Astrocyte of the cerebellum (primary cell): ENCODE measurements at regions not wholly inside any gene's neighbourhood (a gene's known extent, or its start where the extent isn't known, plus 50 kb on each side); places are given as distances from the start of the nearest gene placed in this dataset.
"Not testable (repeated sequence)": the region's sequence is repeated elsewhere in the genome, so short reads cannot be mapped to it uniquely, and the experiment has no call there.

Source experiments
- DNase-seq: peaks from one replicate; pipeline ENCODE4 v3.0.0-alpha.2; 2011; ENCODE audit warnings: low read depth
- H3K4me3 ChIP-seq: 2 replicates; pipeline ENCODE4 v1.5.1; 2011; ENCODE audit warnings: mild to moderate bottlenecking, low read depth, low read length, moderate library complexity
- in situ Hi-C: cut with HindIII; loops from 2 replicates; pipeline ENCODE4 v1.10.0; 2017; ENCODE audit warnings: low sequenced_read_pairs
- TF ChIP-seq, protein P1 (sequence below): IDR thresholded peaks from 2 replicates; pipeline ENCODE4 v1.5.1; 2012; ENCODE audit warnings: low read length, low read depth, moderate library complexity, mild to moderate bottlenecking; ENCODE audit errors: missing control alignments

GRCh38 chr6:4413073-4413472 lies 277.7 kb upstream of the ECI2 start:
- in situ Hi-C loops = no loop called here
- TF ChIP-seq, protein P1, sequence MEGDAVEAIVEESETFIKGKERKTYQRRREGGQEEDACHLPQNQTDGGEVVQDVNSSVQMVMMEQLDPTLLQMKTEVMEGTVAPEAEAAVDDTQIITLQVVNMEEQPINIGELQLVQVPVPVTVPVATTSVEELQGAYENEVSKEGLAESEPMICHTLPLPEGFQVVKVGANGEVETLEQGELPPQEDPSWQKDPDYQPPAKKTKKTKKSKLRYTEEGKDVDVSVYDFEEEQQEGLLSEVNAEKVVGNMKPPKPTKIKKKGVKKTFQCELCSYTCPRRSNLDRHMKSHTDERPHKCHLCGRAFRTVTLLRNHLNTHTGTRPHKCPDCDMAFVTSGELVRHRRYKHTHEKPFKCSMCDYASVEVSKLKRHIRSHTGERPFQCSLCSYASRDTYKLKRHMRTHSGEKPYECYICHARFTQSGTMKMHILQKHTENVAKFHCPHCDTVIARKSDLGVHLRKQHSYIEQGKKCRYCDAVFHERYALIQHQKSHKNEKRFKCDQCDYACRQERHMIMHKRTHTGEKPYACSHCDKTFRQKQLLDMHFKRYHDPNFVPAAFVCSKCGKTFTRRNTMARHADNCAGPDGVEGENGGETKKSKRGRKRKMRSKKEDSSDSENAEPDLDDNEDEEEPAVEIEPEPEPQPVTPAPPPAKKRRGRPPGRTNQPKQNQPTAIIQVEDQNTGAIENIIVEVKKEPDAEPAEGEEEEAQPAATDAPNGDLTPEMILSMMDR = no peak
- no peak overlapping the region for H3K4me3 ChIP-seq
- DNase-seq = no peak

GRCh38 chr6:4412488-4412887 lies 277.1 kb upstream of the ECI2 start:
- H3K4me3 ChIP-seq = no peak overlapping the region
- in situ Hi-C loops = no loop called here
- DNase-seq = no peak
- TF ChIP-seq, protein P1 = no peak

DNA sequence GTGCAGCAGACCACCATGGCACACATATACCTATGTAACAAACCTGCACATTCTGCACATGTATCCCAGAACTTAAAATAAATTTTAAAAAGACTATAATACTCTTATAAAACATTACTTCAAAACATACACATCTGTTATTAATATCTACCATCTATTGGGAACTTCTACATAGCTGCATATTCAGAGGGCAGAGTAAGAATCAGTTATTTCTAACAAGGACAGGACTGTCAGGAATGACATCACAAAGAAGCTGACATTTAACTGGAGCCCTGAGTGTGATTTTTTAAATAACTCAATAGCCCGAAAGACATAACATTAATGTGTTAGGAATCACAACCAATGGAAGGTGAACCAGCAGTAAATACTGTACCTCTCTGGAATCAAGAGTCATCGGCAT lies 276.7 kb upstream of the ECI2 start:
- TF ChIP-seq, protein P1 = no peak
- in situ Hi-C loops = no loop called here
- no peak for DNase-seq
- H3K4me3 ChIP-seq = no peak overlapping the region

- DNase-seq, H3K4me3 ChIP-seq, in situ Hi-C loops: not testable (repeated sequence)
These were observed 272.3 kb upstream of the ECI2 start for GRCh38 chr6:4407710-4408109.

- in situ Hi-C loops = no loop called here
- DNase-seq = no peak
- no peak overlapping the region for H3K4me3 ChIP-seq
- TF ChIP-seq, protein P1 = no peak
These were observed 270.3 kb upstream of the ECI2 start for GRCh38 chr6:4405621-4406212.

DNA sequence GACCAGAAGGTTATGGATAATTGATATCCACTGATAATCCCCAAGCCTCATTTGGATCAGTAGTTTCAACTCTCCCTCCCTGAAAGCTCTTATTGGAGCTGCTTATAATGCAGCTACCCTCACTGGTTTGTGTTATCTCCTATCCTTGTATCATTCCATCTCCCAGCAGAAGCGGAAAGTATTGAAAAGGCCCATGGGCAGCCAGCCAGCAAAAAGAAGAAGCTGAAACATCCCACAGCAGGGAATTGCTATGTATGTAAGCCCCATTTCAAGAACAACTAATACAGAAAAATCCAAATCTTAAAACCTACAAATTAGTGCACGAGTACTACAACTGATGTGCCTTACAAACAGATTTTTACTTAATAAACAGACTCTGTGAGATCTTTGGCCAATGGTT lies 269.0 kb upstream of the ECI2 start:
- TF ChIP-seq, protein P1 = no peak
- in situ Hi-C loops = no loop called here

DNA sequence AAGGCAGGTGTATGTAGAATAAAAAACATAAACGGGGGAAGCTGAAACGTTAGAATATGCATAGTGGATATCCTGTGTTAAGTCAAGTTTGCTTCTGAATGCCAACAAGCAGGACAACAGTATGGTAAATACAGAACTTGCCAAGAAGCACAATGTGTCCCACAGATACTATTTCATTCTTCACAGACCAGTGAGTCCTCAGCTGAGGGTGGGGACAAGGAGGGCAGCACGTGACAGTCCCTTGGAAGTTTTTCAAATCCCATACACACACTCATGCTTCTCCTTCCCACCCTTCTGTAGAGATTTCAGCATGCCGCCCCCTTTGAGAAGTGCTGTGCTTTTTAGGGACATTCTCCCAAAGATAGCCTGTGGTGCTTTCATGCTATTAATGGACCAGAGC lies 268.5 kb upstream of the ECI2 start:
- TF ChIP-seq, protein P1 = no peak
- no peak overlapping the region for H3K4me3 ChIP-seq
- no peak for DNase-seq
- in situ Hi-C loops = no loop called here

More for the DNA sequence above, 269.0 kb upstream of the ECI2 start:
- DNase-seq = no peak
- no peak overlapping the region for H3K4me3 ChIP-seq
